ENCODE measurements at regions not wholly inside any gene's neighbourhood (a gene's known extent, or its start where the extent isn't known, plus 50 kb on each side); places are given as distances from the start of the nearest gene placed in this dataset.

GRCh38 chr2:104537116-104537515, 316.8 kb upstream of the POU3F3 start:
- no peak for TF ChIP-seq CTCF (IDR thresholded peaks at IDR 0.05)
- TF ChIP-seq POLR2A (IDR thresholded peaks at IDR 0.05), result no peak

Measured in lower leg skin (tissue), 3 donors.